HT1080 (cell line): ENCODE measurements at regions not wholly inside any gene's neighbourhood (a gene's known extent, or its start where the extent isn't known, plus 50 kb on each side); places are given as distances from the start of the nearest gene placed in this dataset.

Experiments
- DNase-seq: peaks from one replicate; pipeline ENCODE4 v3.0.0-alpha.2; 2015; ENCODE audit warnings: low read depth

DNA sequence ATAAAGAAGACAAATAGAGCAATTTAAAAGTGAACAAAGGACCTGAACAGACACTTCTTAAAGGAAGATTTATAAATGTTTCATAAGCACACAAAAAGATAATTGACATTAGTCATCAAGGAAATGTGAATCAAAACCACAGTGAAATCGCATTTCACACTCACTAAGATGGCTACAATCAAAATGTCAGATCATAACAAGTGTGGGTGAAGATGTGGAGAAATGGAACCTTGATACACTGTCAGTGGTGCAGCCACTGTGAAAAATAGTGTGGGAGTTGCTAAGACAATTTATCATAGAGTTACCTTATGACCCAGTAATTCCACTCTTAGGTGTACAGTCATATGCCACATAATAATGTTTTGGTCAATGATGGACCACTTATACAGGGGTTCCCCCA is 54.5 kb upstream of the HTR4 start:
- DNase-seq: peak; percentile 37

GRCh38 chr5:148711961-148712360 is 57.6 kb upstream of the HTR4 start:
- DNase-seq: no peak

GRCh38 chr5:148713735-148714508 is 59.6 kb upstream of the HTR4 start:
- DNase-seq: no peak

DNA sequence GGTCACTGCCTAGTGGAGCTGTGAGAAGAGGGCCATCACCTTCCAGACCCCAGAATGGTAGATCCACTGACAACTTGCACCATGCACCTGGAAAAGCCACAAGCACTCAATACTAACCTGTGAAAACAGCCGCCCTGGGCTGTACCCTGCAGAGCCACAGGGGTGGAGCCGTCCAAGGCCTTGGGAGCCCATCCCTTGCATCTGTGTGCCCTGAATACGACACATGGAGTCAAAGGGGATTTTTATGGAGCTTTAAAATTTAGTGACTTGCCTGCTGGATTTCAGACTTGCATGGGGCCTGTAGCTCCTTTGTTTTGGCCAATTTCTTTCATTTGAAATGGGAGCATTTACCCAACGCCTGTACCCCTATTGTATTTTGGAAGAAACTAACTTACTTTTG is 62.4 kb upstream of the HTR4 start:
- DNase-seq: no peak

GRCh38 chr5:148717668-148718067 is 63.3 kb upstream of the HTR4 start:
- no peak for DNase-seq

- no peak for DNase-seq
Measured at GRCh38 chr5:148719605-148720004, 65.3 kb upstream of the HTR4 start.

DNA sequence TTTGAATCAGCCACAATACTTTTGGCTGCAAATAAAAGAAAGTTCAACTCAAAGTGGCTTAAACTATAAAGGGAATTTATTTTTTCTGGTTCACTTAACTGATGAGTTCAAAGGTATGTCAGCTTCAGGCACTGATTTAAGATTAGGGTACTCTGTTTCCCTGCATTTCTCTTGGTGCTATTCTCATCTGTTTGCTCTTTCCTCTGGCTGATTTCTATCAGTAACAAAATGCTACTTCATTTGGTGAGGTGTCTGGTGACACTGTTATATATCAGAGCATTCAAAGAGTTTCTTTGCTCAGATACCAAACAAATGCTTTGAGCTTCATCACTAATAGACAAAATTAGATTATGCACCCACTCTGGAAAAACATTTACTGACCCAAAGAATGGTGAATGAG is 65.9 kb upstream of the HTR4 start:
- DNase-seq: no peak

DNA sequence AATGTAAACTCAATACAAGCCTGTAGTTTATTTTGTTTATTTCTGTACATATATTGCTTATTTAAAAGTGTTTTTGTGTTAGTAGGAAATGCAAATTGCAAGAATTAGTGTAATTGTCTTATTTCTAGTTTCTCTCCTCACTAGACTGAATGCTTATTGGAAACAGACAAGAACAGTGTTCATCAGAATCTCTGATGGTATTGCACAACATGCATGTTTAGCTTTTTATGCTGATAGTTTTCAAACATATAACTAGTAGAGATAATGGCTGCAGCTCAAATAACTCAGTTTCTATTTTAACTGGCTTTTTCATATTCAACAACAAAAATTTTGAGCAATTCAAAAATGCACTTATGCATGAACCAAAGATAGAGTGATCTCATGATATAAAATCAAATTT is 68.8 kb upstream of the HTR4 start:
- DNase-seq: no peak

DNA sequence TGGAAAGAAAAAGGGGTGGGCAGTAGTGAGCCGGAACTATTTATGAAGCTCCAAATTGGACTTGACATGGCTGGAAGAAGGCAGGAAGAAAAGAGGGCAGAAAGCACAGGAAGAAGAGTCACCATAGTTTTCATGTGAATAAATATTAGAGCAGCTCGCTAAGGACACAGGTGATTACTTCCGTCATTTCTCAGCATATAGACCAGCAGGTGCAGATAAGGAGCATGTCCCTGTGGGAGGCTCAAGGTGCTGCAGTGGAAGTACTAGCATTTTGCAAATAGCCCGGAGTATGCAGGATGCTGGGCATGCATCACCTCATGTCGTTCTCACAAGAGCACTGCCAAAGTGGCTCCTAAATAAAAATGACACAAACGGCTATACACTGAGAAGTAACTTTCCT is 71.3 kb upstream of the HTR4 start:
- DNase-seq: no peak

DNA sequence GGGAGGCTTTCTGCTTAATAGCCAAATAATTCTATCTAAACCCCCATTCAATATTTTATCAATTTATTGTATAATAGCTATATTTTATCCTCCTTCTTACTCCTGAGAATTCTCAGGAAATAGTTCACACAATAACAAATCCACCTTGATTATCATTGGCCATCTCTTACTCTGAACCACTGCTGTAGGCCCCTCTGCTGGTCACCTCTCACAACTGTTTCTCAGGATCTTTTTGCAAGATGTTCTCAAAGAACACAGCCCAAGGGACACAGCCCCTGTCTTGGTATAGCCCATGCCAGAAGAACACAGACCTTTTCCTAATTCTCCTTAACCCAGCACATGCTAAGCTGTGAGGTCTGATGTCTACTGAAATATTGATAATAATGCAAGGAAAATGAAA is 74.9 kb upstream of the HTR4 start:
- DNase-seq: peak; percentile 28

GRCh38 chr5:148730270-148730669 is 75.9 kb upstream of the HTR4 start:
- DNase-seq: peak; percentile 71

- peak; percentile 75 for DNase-seq
Measured at GRCh38 chr5:148730942-148731898, 76.9 kb upstream of the HTR4 start.

DNA sequence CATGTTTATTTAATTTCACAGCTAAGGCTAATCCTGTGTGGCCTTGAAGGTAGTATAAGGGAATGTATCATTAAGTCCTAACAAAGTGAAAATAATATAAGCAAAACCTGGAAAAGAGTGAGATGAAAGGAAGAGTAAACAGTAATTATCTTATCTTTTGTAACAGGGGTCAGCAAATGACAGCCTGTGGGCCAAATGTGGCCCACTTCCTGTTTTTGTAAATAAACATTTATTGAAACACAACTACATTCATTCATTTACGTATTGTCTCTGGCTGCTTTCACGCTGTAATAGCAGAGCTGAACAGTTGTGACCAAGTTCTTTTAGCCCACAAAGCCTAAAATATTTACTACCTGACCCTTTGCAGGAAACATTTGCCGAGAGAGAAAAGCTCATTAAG is 78.4 kb upstream of the HTR4 start:
- no peak for DNase-seq

DNA sequence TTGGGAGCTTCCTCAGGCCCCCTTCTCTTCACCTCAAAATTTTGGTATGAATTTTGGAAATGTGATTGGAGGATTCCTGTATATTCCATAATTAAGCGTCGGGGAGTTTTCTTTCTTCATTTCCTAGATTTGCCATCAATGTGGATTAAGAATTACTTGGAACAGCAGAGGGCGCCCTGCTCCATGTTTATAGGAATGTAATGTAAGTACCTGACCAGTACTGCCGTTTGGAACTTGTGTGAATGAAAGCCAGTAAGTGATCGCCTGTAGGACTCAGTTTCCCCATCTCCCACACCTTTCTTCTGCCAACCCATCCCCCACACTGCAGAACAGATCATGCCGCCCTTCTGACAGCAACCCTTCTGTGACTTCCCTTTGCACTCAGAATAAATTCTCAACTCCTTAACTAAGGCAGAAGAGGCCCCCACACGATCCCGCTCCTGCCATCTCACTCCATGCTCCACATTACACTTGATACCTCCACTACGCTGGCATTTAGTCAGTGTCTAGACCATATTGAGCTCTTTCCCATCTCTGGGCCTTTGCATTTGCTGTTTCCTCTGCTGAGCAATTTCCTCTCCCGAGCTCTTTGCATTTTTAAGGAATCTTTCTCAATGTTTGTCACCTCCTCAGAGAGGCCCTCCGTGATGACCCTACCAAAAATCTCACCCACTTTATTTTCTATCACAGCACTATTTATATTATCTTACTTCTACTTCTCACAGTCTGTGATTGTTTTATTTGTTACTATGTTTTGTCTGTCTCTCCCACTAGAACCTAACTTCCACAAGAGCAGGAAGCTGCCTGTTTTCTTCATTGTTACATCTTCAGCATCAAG is 79.5 kb upstream of the HTR4 start:
- DNase-seq: peak; percentile 79

DNA sequence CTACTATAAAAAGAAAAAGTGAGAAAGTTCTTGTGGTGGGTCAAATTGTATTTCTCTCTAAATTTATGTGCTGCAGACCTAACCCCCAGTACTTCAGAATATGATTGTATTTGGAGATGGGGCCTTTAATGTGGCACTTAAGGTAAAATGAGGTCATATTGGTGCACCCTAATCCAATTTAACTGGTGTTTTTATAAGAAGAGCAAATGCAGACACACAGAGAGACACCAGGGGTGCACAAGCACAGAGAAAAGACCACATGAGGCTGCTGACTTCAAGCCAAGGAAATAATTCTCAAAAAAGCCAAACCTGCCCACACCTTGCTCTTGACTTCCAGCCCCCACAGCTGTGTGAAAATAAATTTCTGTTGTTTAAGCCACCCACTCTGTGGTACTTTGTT is 80.2 kb upstream of the HTR4 start:
- DNase-seq: peak; percentile 26

DNA sequence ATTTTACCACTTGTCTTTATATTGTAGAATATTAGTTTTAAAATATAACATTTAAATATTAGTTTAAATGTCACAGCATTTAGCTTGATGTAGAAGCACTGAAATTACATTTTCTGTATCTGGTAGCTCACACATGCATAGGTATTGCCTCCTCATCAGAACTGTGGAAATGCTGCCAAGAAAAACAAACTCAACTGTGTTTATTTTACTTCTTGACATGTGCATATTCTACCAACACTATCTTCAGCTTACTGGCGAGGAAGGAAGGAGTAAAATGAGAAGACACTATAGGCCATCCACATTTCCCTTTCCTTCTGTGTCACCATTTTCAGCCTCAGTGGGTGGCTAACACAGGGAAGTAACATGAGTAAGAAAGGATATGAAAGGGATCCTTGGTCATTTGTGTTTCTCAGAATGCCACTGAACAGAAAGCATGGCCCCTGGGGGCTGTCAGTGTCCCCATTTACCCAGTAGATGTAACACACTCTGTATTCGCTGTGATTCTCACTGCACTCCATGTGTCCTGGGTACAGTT is 81.0 kb upstream of the HTR4 start:
- DNase-seq: peak; percentile 44

GRCh38 chr5:148739023-148739422 is 84.7 kb upstream of the HTR4 start:
- DNase-seq: no peak

- peak; percentile 53 for DNase-seq
Measured at GRCh38 chr5:148739524-148739923, 85.2 kb upstream of the HTR4 start.

DNA sequence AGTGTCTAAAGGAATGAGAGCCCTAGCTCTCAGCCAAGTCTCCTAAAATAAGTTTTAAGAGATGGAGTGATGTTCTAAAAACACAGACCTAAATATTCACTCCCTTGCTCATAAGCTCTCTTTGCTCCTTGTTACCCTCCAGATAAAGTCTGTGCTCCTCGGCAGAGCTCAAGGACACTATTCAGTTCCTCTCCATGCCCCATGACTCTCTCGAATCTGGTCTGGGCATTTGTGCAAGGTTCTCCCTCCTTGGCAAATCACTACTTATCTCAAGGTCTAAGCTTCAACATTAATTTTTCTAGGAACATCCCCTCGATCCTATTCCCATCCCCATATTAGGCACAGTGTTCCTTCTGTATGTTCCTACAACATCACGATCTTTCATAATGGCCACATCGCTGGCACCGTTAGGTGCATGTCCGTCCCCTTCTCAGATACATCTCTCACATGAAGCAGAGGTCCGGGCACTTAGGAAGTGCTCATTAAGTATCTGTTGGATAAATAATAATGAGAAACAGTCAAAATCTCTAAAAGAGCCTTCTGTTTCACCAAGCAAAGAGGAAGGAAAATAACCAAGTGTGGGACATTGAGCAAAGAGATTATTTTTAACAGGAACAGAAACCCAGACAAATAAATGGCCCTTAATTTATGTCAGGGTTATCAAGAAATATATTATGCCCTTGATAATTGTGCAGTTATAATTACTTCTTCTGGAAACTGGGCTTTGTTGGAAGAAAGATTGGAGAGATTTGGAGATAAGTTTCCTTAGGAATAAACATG is 85.9 kb upstream of the HTR4 start:
- no peak for DNase-seq

DNA sequence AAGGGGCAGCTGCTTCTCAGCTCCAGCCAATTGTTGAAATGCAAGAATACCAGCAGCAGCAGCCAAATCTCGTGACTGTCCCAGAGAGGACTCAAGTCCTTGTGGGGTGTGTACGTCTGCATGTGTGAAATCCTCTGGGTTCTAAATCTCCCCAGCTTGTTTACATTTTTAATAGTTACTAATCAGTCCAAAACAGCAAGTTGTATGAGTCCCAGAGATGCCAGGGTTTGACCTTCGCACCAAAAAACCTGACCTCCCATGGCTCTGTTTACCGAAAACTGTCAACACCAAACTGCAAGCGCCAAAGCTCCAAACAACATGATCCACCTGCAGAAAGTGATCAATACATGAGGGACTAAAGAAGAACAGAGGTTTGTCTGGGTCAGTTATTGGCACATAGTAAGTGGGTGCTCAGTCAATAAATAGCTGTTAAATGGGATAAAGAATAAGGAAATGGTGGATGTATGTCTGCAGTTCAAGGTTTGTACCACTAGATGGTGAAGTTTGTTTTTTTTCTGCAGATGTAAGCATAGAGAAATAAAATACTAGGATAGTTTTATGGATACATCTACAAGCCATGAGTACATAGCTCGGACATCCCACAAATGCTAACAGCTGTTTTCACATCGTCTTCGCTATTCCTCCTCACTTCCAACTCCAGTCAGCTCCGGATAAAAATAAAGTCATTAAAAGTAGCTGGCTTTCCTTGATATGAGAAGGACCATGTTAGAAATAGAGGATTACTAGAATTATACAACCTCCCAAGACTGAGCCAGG is 85.3 kb upstream of the ADRB2 start:
- peak; percentile 76 for DNase-seq
